ENCODE measurements at regions not wholly inside any gene's neighbourhood (a gene's known extent, or its start where the extent isn't known, plus 50 kb on each side); places are given as distances from the start of the nearest gene placed in this dataset.

DNA sequence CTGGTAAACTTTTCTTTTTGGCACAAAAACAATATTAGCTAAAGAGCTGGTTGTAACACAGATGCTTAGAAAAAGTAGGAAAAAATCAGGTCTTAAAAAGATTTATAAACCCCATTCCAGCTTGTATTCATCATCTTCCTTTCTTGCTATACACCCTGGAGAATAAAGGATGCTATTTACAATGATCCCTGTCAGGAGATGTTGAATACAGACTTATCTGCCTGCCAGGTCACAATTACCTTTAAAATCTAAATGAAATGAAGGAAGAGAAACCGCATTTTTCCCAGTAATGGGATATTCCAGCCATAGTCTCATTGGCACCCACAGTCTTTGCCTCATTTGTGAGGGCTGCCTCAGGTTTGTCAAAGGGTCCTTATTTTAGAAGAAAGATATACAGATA lies 394.1 kb upstream of the WWC1 start:
- TF ChIP-seq, protein P1, sequence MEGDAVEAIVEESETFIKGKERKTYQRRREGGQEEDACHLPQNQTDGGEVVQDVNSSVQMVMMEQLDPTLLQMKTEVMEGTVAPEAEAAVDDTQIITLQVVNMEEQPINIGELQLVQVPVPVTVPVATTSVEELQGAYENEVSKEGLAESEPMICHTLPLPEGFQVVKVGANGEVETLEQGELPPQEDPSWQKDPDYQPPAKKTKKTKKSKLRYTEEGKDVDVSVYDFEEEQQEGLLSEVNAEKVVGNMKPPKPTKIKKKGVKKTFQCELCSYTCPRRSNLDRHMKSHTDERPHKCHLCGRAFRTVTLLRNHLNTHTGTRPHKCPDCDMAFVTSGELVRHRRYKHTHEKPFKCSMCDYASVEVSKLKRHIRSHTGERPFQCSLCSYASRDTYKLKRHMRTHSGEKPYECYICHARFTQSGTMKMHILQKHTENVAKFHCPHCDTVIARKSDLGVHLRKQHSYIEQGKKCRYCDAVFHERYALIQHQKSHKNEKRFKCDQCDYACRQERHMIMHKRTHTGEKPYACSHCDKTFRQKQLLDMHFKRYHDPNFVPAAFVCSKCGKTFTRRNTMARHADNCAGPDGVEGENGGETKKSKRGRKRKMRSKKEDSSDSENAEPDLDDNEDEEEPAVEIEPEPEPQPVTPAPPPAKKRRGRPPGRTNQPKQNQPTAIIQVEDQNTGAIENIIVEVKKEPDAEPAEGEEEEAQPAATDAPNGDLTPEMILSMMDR (IDR thresholded peaks at IDR 0.05), result no peak
- H3K9me3 Mint-ChIP-seq (ENCODE audit: low read depth), result peaks cover 5% of the 10 kb centered on the region
- DNase-seq (ENCODE audit: low spot score), result no peak
- peaks cover 23% of the 10 kb centered on the region for H3K4me1 Mint-ChIP-seq (ENCODE audit: low read depth)
- H3K4me3 Mint-ChIP-seq (ENCODE audit: unreplicated experiment), result no peak overlapping the region
- H3K27ac Mint-ChIP-seq (ENCODE audit: unreplicated experiment), result no peak overlapping the region
- peaks cover 3% of the 10 kb centered on the region for H3K36me3 Mint-ChIP-seq (ENCODE audit: low read depth)
- peaks cover 4% of the 10 kb centered on the region for H3K27me3 Mint-ChIP-seq (ENCODE audit: low read depth)

DNA sequence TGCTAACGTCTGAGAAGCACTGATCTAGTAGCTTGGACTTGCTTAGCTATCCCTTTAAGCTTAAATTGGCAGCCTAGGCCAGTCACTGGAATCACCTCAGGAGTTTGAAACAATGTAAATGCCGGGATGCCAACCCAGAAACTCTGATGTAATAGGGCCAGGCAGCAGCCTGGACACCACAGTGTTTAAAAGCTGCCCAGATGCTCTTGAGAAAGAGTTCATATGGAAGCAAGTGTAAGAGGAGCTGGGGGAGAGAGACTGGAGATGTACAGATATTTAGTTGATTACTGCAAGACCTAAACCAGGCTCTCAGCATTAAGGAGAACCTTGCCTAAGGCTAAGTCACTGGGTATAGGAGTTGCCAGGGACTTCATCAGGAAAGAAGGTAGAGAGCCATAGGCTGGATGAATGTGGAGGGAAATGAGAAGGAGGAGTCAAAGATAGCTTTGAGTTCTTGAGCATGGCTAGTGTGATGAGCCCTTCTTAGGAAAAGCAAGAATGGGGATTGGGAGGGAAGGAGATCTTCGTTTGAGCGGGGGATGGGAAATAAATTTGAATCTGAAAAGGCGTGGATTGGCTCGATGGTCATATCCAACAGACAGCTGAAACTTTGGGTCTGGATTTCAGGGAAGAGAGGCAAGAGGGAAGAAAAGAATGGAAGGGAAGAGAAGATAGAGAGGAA lies 392.9 kb upstream of the WWC1 start:
- Mint-ChIP-seq H3K27ac (ENCODE audit: unreplicated experiment) (no peak overlapping the region), H3K27me3 (ENCODE audit: low read depth) (peaks cover 4% of the 10 kb centered on the region)

DNA sequence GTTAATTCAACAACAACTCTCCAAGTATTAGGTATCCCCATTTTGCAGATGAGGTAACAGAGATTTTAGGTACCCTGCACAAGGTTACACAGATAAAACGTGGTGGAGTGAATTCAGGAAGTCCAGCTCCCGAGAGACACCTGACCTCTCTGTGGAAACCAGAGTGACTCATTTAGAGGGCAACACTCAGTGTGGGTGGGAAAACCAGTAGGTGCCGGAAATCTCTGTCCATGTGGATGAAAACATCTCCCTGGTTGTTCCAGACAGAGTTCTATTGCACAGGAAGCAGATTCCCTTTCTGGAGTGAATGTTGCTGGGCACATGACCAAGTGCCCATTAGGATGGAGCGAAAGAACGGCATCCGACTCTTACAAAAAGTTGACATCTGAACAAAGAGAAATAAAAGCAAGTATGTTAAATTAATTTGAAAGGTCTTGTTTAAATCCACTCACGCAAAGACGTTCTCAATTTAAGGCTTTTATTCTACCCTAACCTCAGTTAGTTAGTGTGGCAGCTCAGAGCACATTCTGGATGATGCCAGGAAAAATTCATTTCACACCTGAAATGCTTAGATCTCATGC lies 391.9 kb upstream of the WWC1 start:
- Mint-ChIP-seq H3K27ac (ENCODE audit: unreplicated experiment) (no peak overlapping the region), H3K9me3 (ENCODE audit: low read depth) (peaks cover 5% of the 10 kb centered on the region), H3K4me3 (ENCODE audit: unreplicated experiment) (no peak overlapping the region), H3K27me3 (ENCODE audit: low read depth) (peaks cover 2% of the 10 kb centered on the region), H3K36me3 (ENCODE audit: low read depth) (peaks cover 3% of the 10 kb centered on the region), H3K4me1 (ENCODE audit: low read depth) (peaks cover 23% of the 10 kb centered on the region)
- DNase-seq (ENCODE audit: low spot score), result no peak
- TF ChIP-seq, protein P1 (IDR thresholded peaks at IDR 0.05), result no peak

More for the DNA sequence above, 392.9 kb upstream of the WWC1 start:
- Mint-ChIP-seq H3K36me3 (ENCODE audit: low read depth) (peaks cover 3% of the 10 kb centered on the region), H3K9me3 (ENCODE audit: low read depth) (peaks cover 5% of the 10 kb centered on the region), H3K4me1 (ENCODE audit: low read depth) (peaks cover 23% of the 10 kb centered on the region), H3K4me3 (ENCODE audit: unreplicated experiment) (no peak overlapping the region)
- TF ChIP-seq, protein P1 (IDR thresholded peaks at IDR 0.05), result no peak
- DNase-seq (ENCODE audit: low spot score), result no peak

DNA sequence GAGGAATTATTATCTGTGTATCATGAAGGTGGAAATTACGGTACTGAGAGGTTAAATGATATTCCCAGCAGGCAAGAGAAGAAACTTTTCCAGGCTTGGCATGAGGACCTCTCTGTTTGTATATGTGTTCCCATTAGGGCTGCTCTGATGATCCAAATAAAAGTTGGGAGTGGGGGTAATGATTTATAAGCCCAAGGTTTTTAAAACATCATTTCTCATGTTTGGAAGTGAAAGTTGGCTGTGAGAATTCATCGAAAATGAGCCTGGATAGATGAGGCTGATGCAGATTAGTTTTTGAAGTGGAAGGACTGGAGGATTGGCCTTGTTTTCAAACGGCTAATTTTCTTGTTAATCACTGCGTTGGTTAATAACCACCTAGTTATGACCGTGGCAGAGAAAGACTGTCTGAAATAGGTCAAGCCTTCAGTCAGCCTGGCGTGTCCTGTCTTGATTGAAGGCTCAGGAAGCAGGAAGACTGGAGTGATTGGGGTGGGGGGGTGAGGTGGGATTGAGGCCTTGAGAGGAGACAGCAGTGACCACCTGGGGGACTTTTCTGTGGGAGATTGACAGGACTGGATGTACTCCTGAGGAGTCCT lies 391.0 kb upstream of the WWC1 start:
- H3K27me3 Mint-ChIP-seq (ENCODE audit: low read depth), result peaks cover 4% of the 10 kb centered on the region
- no peak overlapping the region for H3K27ac Mint-ChIP-seq (ENCODE audit: unreplicated experiment)
- peaks cover 3% of the 10 kb centered on the region for H3K36me3 Mint-ChIP-seq (ENCODE audit: low read depth)
- DNase-seq (ENCODE audit: low spot score), result no peak
- peaks cover 23% of the 10 kb centered on the region for H3K4me1 Mint-ChIP-seq (ENCODE audit: low read depth)
- peaks cover 5% of the 10 kb centered on the region for H3K9me3 Mint-ChIP-seq (ENCODE audit: low read depth)
- no peak overlapping the region for H3K4me3 Mint-ChIP-seq (ENCODE audit: unreplicated experiment)
- TF ChIP-seq, protein P1 (IDR thresholded peaks at IDR 0.05), result no peak

DNA sequence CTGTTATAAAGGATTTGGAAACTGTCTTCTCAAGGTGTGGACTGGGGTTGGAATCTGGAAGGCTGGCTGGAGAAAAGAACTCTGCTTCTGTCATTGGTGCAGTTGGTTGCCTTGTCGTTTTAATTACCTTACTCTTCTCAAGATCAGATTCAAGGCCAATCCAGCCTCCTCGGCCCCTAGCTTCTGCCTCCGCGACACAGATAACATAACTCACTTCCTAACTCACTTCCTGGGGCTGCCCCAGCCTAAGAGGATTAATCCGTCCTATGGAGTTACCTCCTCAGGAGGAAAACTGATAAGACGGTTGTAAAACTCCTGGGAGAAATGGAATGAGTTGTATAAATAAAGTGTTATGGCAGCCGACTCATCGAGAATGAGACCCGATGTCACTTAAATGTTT lies 389.1 kb upstream of the WWC1 start:
- Mint-ChIP-seq H3K4me1 (ENCODE audit: low read depth) (peaks cover 20% of the 10 kb centered on the region), H3K36me3 (ENCODE audit: low read depth) (peaks cover 3% of the 10 kb centered on the region), H3K9me3 (ENCODE audit: low read depth) (peaks cover 5% of the 10 kb centered on the region), H3K27ac (ENCODE audit: unreplicated experiment) (no peak overlapping the region), H3K27me3 (ENCODE audit: low read depth) (peaks cover 2% of the 10 kb centered on the region), H3K4me3 (ENCODE audit: unreplicated experiment) (no peak overlapping the region)
- TF ChIP-seq, protein P1 (IDR thresholded peaks at IDR 0.05), result no peak
- no peak for DNase-seq (ENCODE audit: low spot score)
